ENCODE measurements at regions not wholly inside any gene's neighbourhood (a gene's known extent, or its start where the extent isn't known, plus 50 kb on each side); places are given as distances from the start of the nearest gene placed in this dataset.
"Not testable (repeated sequence)": the region's sequence is repeated elsewhere in the genome, so short reads cannot be mapped to it uniquely, and the experiment has no call there.

DNA sequence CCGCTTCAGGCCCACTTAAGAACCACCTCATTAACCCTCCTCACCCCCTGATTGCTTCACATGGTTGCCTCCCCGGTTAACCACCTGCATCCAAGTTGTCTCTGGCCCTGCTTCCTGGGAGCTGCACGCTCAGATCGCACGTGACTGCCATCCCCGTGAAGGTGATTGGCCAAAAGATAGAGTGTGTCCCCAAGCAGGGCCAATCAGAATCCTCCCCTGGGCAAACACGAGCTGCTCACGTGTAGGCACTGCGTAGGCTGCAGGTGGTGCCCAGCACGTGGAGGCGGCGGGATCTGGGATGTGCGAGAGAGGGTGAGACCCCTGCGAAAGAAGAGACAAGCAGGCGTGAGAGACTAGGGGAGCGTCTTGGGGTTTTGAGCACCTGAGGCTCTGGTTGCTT, 111.8 kb upstream of the CRHR1 start (continued):
- TF ChIP-seq, protein P1, sequence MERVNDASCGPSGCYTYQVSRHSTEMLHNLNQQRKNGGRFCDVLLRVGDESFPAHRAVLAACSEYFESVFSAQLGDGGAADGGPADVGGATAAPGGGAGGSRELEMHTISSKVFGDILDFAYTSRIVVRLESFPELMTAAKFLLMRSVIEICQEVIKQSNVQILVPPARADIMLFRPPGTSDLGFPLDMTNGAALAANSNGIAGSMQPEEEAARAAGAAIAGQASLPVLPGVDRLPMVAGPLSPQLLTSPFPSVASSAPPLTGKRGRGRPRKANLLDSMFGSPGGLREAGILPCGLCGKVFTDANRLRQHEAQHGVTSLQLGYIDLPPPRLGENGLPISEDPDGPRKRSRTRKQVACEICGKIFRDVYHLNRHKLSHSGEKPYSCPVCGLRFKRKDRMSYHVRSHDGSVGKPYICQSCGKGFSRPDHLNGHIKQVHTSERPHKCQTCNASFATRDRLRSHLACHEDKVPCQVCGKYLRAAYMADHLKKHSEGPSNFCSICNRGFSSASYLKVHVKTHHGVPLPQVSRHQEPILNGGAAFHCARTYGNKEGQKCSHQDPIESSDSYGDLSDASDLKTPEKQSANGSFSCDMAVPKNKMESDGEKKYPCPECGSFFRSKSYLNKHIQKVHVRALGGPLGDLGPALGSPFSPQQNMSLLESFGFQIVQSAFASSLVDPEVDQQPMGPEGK (tag by site-specific recombination; IDR thresholded peaks at IDR 0.05): no peak
- TF ChIP-seq SP3 (tag by site-specific recombination; IDR thresholded peaks at IDR 0.05) (no peak), ZNF530 (tag by site-specific recombination; IDR thresholded peaks at IDR 0.05; ENCODE audit: low read depth) (no peak), ZNF274 (IDR thresholded peaks at IDR 0.05; ENCODE audit: low read length) (no peak), ZNF274 (tag by site-specific recombination; IDR thresholded peaks at IDR 0.05; ENCODE audit: borderline replicate concordance) (no peak), PRDM10 (tag by site-specific recombination; IDR thresholded peaks at IDR 0.05) (no peak), ZEB2 (tag by site-specific recombination; IDR thresholded peaks at IDR 0.05) (no peak), ZNF114 (tag by site-specific recombination; IDR thresholded peaks at IDR 0.05) (no peak)

DNA sequence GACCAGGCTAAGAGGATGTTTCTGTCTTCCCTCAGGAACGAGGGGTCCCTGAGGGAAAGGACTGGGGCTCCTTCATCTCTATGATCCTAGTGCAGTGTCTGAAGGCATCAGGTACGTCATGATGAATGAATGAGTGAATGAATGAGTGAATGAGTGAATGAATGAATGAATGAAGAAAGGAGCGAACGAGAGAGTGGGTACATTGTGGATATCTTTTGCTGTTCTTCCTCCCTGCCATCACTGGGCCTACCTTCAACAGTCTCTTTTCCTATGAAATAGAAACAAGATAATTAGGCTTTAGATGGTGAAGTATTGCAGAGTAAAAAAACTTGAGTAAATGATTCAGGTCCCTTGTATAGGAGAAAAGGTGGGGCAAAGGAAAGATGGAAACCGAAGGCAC, 111.3 kb upstream of the CRHR1 start:
- H3K4me1 ChIP-seq (ENCODE audit: control insufficient read depth, insufficient read depth, low read length): no peaks in the 10 kb centered on the region
- TF ChIP-seq ZNF426 (tag by site-specific recombination; IDR thresholded peaks at IDR 0.05) (no peak), ZNF366 (tag by site-specific recombination; conservative IDR thresholded peaks at IDR 0.05) (0 out of 2 replicates have a peak, but pooled peaks have one; percentile 32), ZNF24 (tag by site-specific recombination; IDR thresholded peaks at IDR 0.05) (peak; percentile 73; the same call in 1 of the 2 replicates), ZNF140 (tag by site-specific recombination; IDR thresholded peaks at IDR 0.05) (no peak), KLF1 (tag by site-specific recombination; IDR thresholded peaks at IDR 0.05) (no peak), ZNF214 (tag by site-specific recombination; IDR thresholded peaks at IDR 0.05; ENCODE audit: borderline replicate concordance) (no peak)
- CTCF ChIA-PET: interaction anchor here (0.7 to 0.8 kb wide), 2 partner anchors 179 to 247 kb away, joined by 3 read pairs; no protein-coding TSS in a partner anchor

GRCh38 chr17:45673759-45674158, 110.4 kb upstream of the CRHR1 start:
- H3K36me3 ChIP-seq (ENCODE audit: control insufficient read depth in 2 of 2, insufficient read depth in 1 of 2, low read length in 2 of 2); POLR2A ChIA-PET; H3K9me3 ChIP-seq (ENCODE audit: control insufficient read depth, insufficient read depth, low read depth, low read length); CTCF ChIA-PET; H3K4me3 ChIP-seq (ENCODE audit: low read depth, low read length); H3K27ac ChIP-seq (ENCODE audit: extremely low read depth, low read depth, low read length); H3K4me1 ChIP-seq (ENCODE audit: control insufficient read depth, insufficient read depth, low read length): not testable (repeated sequence)
- TF ChIP-seq ZNF146 (tag by site-specific recombination; IDR thresholded peaks at IDR 0.05): peak; percentile 98
- peak; percentile 21; the same call in 1 of the 2 replicates for TF ChIP-seq ZNF580 (tag by site-specific recombination; IDR thresholded peaks at IDR 0.05)
- peak; percentile 52; the same call in 1 of the 2 replicates for TF ChIP-seq ZNF280D (tag by site-specific recombination; IDR thresholded peaks at IDR 0.05)

More for the DNA sequence above, 111.3 kb upstream of the CRHR1 start:
- Histone ChIP-seq H3K27ac (ENCODE audit: extremely low read depth, low read depth, low read length) (no peak overlapping the region), H3K36me3 (ENCODE audit: control insufficient read depth in 2 of 2, insufficient read depth in 1 of 2, low read length in 2 of 2) (no peaks in the 10 kb centered on the region), H3K9me3 (ENCODE audit: control insufficient read depth, insufficient read depth, low read depth, low read length) (no peaks in the 10 kb centered on the region), H3K4me3 (ENCODE audit: low read depth, low read length) (no peak overlapping the region)
- POLR2A ChIA-PET: no interaction called here

Measured in HEK293 (cell line).